NCI-H2081 (cell line): ENCODE measurements at regions not wholly inside any gene's neighbourhood (a gene's known extent, or its start where the extent isn't known, plus 50 kb on each side); places are given as distances from the start of the nearest gene placed in this dataset.
A peak's percentile ranks its signal among the peaks of the same experiment; 100 is the strongest.

Experiments
- DNase-seq, 2 experiments: peaks; one replicate each; lab custom pipeline; 2025; lab: John Stamatoyannopoulos, UW

DNA sequence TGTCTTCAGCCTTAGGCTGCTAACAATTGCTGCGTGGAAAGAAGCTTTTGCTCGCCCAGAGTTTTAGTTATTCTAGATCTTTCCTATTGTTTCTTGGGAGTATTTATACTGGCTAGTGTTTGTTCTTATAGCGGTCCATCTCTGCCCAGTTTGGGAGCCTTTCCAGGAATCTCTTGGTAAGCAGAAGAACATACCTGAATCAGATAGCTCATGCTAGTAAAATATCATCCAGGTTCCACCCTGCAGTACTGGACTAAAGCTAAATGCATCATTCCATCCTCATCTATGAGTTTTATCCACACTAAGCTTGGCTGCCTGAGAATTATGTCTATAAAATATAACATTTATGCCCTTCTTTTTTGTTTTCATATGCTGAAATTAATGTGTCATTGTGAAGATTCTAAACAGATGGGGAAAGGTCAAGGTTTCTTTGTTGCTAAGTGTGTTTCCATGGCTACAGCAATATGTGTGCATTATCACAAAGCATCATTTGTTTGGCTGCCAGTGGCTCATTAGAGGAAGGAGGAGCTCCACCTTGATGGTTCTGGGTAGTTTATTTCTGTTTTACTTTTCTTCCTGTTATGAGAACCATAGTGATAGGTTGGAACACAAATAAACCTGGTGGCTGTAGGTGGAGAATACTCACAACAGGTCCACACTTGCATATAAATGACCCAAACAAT is 182.8 kb downstream of the PIK3C3 start:
- peak in 1 of 2 experiments; percentile 64 for DNase-seq

DNA sequence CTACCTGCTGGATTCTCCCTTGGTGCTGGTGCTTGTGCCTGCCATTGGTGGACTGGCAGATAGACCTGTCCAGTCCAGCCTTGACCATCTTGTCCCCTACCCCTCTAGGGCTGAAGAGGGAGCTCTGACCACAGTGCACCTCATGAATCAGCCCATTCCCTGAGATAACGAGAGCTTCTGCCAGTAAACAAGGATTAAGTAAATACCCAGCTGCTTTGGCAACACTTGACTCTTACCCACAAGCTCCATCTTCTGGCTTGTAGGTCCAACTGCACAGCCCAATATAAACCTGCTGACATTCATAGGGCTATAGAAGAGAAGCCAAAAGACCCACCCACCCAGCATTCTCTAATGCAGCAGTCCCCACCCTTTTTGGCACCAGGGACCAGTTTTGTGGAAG is 186.4 kb downstream of the PIK3C3 start:
- DNase-seq = peak in 1 of 2 experiments; percentile 25

DNA sequence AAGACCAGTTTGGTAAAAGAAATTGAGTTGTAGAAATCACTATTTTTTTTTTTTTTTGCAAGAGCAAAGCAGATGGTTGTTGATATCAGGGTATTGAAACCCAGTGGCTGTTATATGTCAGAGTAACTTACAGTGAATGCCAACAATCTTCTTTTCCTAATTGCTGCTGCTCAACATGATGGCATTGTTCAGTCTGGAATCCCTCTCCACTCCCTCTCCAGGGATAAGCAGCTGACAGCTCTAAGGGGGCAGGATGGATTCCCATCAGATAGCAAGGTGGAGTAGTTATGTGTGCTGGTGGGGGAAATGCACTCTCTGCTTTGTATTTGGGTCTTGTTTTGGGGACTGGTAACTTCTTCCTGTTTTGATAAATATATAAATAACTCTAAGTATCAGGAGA is 200.0 kb downstream of the PIK3C3 start:
- DNase-seq = no peak

DNA sequence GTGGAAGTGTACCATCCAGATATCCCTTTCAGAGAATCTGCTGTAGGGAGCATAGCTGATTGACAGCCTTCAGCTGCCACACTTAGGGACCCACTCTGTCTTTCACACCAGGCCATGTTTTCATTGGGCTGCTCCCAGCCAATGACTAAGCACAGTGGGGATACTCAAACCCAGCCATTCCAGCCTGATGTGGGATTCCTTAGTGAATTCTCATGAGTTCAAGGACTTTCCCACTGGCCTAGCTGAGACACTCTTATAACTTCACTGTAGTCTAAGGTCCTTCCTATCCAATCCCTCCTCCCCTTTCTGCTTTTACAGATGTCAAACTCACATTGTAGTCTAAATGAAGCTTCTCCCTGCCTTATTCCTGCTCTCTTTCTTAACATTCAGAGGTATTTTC is 201.2 kb downstream of the PIK3C3 start:
- DNase-seq = no peak

DNA sequence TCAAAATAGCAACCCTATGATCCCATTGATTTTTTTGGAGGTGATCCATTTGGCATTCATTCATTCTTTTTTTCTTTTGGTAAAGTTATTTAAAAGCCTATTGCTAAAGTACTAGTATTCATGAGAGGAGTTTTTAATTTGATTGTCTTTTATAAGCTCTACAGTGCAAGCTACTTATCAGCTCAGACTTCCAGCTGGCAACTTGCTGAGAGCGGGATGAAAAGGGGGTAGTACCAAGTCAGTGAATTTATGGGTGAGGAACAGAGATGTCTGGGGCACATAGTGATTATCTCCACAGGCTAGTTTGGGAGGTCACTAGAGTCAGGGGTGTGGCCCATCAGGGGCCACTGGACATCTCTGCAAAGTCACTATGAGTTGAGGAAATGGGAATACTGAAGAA is 202.4 kb downstream of the PIK3C3 start:
- DNase-seq = no peak

DNA sequence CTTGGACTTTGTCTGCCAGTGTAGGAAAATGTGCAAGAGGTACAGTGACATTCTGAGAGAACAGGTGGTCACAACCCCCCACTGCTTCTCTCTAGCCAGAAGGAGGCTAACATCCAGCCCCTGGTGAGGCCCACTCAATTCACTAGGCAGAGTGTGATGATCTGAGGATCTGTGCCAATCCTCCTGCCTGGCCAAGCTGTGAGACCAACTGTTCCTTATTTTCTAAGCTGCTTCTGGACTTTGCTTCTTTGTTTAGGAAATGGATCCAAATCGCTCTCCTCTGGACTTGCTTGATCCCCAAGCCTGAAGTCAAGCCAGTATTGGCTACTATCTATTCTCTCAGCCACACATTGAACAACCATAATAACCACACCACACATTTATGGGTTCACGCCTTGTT is 202.8 kb downstream of the PIK3C3 start:
- no peak for DNase-seq

DNA sequence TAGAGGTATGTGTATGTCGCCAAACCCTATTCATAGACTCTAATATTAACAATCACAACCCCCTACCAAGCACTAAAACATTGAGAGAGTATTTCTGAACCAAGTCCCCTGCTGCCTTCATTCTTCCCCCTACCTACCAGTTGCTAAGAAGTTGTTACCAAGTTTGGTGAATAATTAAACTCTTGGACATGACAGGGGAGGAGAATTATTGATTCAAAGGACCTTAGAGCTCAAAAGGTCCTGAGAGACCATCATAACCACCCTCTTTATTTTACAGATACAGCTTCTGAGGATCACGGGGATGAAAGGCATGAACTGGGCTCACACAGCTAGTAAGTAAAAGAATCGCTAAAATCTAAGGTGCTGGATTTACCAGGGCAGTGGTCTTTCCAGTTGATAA is 204.1 kb downstream of the PIK3C3 start:
- DNase-seq = no peak

DNA sequence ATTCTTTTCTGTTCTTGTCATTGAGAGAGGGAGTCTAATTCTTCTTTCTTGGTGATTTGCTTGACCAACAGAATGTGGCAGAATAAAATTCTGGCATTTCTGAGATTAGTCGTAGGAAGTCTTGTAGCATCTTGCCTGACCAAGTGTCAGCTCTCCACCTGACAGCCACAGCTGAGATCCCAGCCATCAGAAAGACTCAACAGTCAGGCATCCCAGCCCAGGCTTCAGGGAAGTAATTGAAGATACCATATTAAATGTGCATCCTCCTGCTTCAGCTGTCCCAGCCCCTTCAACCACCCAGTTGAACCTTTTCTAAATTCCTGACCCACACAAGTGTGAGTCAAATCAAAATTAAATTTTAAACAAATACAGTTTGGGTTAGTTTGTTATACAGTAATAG is 208.3 kb downstream of the PIK3C3 start:
- no peak for DNase-seq

DNA sequence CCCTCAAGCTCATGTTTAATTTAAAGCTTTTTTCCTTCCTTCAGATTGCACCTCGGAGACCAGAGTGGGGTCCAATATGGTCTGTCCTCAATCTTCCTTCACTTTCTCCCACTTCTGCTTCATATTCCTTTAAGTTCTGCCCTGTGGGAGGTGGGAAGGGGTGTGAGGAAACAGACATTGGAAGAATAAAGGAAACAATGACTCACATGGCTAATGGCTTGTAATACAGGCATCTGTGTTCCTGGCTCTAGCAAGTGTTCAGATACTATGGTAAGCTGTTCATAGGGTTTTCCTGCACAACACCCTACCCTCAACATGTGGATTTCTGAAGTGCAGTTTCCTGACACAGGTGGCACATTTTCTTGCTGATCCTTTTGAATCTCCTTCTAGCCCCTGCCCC is 209.5 kb downstream of the PIK3C3 start:
- no peak for DNase-seq

DNA sequence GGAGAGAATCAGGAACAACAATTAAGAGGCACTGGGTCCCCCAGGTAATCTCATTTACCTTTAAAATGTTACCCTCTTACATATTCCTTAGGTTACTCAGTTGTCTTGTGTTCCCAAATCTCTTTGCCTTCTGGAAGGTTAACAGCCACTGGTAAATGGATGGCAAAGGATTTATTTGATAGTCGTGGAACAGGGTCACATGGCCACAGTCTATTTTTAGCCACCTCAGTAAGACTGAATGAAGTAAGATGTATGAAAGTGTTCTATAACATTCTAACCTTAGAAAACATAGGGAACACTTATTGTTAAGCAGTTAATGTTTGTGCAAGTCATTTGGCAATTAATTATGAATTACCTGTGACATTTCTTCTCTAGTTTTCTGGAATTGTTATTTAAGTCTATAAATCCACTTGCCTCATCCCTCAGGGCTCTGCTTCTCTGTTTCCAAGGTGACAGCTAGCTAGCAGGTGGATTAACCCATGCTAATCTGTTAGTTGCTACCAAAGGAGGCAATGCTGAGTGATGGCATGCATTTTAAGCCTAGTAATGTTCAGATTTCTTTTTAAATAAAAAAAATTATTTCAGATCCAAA is 211.0 kb downstream of the PIK3C3 start:
- no peak for DNase-seq

DNA sequence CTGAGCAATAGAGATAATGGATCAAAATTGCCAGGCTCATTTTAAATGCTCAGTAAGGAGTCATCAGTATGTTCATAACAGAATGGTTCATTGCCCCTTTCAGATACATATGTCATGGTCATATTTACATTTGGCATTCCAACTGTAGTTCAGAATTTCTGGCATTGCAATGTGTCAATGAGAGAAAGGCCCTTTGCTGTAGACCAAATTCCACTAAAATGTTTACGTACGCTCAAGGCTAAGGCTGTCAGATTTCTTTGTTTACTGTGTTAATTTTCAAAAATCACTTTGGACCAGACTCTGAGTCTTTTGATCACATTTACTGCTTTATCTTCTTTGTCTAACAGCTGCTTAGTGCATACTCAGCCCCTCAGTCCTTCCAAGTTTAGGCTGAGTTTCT is 213.5 kb downstream of the PIK3C3 start:
- no peak for DNase-seq

DNA sequence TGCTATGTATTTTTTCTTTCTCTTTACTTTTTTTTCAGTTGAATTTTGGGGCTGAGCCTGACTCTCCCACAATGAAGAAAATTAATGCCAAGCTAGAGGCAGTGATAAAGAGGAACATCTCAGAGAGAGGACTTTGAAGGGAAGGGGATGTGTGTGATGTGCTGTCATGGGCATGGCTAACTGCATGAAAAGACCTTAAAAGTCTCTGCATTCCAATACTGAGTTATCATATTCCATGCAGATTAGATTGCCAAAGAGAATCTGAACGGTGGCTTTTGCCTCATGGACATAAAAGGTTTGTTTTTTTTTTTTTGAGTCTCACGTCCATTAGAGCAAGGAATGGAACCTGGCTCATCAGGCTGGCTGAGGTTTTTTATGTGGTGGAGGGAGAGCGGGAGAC is 213.9 kb downstream of the PIK3C3 start:
- DNase-seq = no peak

DNA sequence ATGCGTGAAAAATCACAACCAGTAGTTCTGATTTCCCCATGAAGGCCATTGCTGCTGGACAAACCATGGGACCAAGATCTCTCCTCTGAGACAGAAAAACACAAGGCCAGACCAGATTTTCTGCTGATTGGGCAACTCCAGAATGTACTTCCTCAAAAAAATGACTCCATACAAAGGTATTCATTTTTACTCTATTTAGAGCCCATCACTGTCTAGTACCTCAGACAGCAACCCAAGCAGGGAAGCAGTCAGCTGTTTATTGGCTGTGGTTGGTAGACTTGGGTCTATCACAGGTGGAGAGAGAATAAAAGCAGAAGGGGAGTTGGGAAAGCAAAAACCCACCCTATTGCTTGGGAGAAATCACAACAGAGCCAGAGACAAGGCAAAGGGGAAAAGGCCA is 219.9 kb downstream of the PIK3C3 start:
- no peak for DNase-seq

DNA sequence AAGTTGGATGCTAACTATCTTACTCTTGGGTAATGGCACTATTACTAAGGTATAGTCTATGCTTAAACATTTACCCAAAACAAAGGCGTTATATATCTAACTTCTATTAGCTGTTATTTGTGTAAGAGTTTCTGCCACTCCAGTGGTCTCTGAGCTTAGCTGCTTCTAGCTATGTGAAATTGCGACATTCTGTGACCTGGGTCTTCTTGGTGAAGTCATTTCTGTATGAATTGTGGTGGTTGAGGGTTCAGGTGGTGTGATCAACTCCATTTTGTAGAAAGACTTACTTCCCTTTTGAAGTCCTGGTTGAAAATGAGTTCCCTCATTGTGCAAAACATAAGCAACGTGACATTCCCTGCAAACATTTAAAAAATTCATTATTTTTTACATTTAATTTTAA is 221.6 kb downstream of the PIK3C3 start:
- no peak for DNase-seq

DNA sequence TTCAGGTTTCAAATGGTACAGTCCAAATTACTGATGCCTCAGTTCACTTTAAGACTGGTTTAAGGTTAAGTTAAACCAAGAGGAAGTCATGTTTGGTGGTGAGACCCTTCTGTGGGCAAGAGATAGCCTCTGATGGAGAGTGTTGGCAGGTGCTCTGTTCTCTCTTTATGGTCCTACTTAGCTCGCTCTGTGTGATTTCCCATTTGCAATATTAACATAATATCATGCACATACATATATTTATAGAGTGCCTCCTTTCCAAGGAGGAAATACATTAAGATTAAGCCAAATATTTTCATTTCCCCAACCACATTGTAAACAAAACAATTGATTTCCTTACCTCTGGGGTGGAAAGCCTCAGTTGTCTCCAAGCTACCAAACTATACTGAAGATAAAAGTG is 222.4 kb downstream of the PIK3C3 start:
- no peak for DNase-seq

DNA sequence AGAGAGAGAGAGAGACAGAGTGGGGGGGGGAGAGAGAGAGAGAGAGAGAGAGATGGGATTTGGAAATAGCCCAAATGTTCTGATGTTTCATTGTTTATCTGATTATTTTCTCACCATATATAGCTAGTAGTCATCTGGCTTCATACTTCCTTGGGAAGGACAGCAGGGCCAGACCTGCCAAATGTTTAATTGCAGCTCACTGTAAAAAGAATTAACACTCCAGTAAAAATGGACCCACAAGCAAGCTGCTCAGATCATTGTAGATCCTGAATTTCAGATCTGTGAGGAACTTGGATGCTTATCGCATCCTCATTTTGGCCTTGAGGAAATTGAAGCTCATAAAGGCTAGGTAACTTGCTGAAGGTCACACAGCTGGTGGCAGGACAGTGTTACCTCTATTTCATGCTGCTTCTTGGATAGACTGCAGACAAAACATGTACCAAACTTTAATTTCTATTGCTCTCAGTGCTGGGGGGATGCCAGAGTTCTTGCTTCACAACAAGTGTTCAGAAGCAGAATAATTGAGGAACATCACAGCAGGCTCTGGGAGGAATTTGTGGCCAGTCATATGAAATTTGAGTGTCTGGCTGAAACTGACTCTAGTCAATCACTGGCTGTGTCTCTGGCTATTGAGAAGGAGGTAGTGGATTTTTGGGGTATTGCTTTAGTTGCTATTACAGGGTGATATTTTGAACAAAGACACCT is 223.5 kb downstream of the PIK3C3 start:
- no peak for DNase-seq

DNA sequence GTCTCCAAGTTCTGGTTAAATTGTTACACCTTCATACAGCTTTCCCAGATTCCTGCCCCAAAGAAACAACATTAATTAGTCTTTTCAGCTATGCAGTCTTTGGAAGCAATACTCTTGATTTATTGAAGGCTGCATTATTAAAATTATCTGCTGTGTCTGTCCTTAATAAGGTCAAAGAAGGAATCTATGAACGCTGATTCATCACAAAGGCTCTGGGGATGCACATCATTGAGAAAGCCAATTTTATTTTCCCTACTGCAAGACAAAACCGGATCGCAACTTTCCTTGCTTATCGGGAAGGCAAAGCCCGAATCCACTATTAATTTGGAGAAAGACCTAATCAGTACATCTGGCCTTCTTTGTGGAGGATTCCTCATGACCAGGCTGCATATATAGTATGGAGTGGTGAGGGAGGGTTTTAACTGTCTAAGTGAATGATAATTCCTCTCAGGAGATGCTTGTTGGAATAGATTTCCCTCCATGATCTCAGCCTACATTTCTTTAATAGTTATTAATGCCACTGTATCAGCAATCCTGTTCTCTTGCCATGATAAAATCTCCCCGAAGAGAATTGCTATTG is 224.6 kb downstream of the PIK3C3 start:
- DNase-seq = no peak

DNA sequence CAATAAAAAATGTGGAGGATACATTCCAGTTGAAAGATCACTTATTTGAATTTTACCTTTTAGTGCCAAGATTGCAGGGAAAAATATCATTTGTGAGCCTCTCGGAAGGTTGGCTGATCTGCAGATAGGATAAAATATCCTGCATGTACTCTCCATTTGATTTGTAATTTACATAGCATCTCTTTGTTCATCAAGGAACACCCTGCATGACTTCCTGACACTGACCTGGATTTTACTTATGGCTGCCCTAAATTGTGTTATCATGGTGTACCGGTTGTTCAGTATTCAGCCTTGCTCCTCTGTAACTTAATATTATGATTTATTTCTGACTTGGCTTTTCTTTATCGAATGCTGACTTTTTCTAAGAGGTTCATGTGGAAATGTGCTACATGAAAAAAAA is 226.4 kb downstream of the PIK3C3 start:
- DNase-seq = no peak

DNA sequence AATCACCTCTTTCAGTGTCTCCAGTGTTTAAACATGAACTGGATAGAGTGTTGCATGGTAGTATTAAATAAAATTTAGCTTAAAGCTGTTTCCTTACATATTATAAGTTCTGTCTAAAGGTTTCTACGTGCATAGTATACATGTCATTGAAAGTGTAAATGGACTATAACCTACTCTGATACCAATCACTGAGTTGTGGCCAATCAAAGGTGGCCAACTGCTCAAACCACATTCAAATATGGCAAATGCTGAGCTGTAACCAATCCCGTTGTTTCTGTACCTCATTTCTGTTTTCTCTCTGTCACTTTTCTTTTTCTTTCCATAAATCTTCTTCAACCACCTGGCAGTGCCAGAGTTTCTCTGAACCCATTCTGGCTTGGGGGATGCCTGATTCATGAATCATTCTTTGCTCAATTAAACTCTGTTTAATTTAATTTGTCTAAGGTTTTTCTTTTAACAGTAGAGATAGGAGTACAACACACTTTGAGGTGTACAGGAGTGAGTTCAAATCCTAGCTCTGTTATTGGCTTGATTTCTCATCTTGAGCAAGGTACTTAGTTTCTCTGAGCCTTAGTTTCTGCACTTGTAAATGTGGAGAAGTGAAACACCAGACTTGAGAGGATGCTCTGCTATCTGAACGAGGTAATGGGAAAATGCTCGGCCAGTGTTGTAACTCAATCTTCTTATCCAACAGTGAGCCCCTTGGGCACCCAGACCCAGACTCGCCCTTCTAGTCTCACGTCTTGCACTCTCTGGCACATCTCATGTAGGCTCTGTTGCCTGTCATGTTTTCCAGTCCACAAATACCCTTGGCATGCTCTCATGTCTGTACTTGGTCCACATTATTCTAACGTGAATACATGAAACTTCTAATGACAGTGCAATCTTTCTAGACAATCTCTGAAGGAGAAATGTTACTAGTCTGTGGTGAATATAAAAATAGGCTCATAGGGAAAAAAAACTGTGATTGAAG is 228.0 kb downstream of the PIK3C3 start:
- no peak for DNase-seq

DNA sequence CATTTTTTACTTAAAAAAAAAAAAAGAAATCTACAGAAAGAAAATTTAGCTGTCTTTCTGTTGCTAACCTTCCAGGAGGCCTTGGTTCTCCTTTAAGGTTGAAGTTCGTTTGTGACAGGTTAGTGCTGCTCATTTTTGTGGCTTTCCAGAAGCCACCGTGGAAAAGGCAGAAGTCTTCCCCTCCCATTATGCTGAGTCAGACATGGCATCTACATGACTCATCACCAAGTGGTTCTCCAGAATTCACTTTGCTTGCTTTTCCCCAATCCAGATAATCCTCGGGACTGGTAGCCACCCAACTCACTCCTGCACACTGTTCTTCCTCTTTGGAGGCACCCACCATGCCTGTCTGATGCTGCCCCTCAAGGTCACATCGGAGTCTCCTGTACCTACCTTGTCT is 228.7 kb downstream of the PIK3C3 start:
- DNase-seq = no peak

DNA sequence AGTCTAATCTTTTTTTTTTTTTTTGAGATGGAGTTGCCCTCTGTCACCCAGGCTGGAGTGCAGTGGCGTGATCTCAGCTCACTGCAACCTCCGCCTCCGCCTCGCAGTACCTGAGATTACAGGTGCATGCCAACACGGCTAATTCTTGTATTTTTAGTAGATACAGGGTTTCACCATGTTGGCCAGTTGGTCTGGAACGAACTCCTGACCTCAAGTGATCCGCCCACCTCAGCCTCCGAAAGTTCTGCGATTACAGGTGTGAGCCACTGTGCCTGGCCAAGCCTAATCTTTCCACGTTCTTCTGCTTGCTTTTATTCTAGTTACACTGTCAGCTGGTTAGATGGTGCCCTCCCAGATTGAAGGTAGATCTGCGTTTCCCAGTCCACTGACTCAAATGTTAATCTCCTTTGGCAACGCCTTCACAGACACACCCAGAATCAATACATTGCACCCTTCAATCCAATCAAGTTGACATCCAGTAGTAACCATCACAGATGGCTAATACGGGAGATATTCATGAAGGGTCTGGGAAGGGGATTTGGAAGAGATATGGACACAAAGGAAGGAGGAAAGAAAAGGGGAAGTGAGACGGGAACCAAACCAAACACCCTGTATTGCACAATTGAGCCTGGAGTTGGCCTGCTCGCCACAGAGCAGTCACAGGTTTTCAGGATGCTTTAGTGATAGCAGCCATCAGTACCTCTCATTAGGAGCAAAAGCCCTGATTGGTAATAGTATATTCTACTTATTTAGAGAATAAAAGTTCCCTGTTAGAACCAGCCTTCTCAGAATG is 229.8 kb downstream of the PIK3C3 start:
- no peak for DNase-seq
